Loucy (cell line): ENCODE measurements at regions not wholly inside any gene's neighbourhood (a gene's known extent, or its start where the extent isn't known, plus 50 kb on each side); places are given as distances from the start of the nearest gene placed in this dataset.

ENCODE experiments used
- H2AFZ ChIP-seq: fragments of 200-600 bp; sonication (generic); 2 replicates; pipeline ENCODE4 v1.6.0; 2016; ENCODE audit warnings: antibody characterized with exemption, mild to moderate bottlenecking, low read length, moderate library complexity
- H3F3A ChIP-seq: fragments of 200-600 bp; 2 replicates; pipeline ENCODE4 v1.6.0; 2016; ENCODE audit warnings: antibody characterized with exemption, low read depth, mild to moderate bottlenecking
- H3K27me3 ChIP-seq: fragments of 200-600 bp; sonication (generic); 2 replicates; pipeline ENCODE4 v1.6.1; 2014; ENCODE audit warnings: low read length, mild to moderate bottlenecking; ENCODE audit not compliant: insufficient read depth, poor library complexity, severe bottlenecking
- H3K36me3 ChIP-seq: fragments of 200-600 bp; sonication (generic); 2 replicates; pipeline ENCODE4 v1.6.1; 2016; ENCODE audit warnings: low read length; ENCODE audit not compliant: insufficient read depth
- H3K4me1 ChIP-seq: fragments of 200-600 bp; sonication (generic); 2 replicates; pipeline ENCODE4 v1.5.1; 2014; ENCODE audit warnings: low read length, mild to moderate bottlenecking; ENCODE audit not compliant: insufficient read depth, poor library complexity, severe bottlenecking
- H3K4me2 ChIP-seq: fragments of 200-600 bp; sonication (generic); 2 replicates; pipeline ENCODE4 v1.6.0; 2014; ENCODE audit warnings: antibody characterized with exemption, low read length, low read depth, mild to moderate bottlenecking; ENCODE audit not compliant: poor library complexity, severe bottlenecking
- H3K4me3 ChIP-seq: fragments of 200-600 bp; sonication (generic); 2 replicates; pipeline ENCODE4 v1.5.1; 2014; ENCODE audit warnings: low read length, mild to moderate bottlenecking, mixed read lengths; ENCODE audit not compliant: poor library complexity, severe bottlenecking
- H3K79me2 ChIP-seq: fragments of 200-600 bp; sonication (generic); 2 replicates; pipeline ENCODE4 v1.6.1; 2014; ENCODE audit warnings: low read length; ENCODE audit not compliant: insufficient read depth
- H3K9ac ChIP-seq: fragments of 200-600 bp; sonication (generic); 2 replicates; pipeline ENCODE4 v1.6.0; 2014; ENCODE audit warnings: mild to moderate bottlenecking, low read depth, low read length, moderate library complexity; ENCODE audit not compliant: poor library complexity, severe bottlenecking
- H3K9me2 ChIP-seq: fragments of 200-600 bp; sonication (generic); replicated peaks from 2 replicates; pipeline ENCODE4 v1.6.1; 2016; ENCODE audit warnings: low read depth, low read length, mixed read lengths
- H3K9me3 ChIP-seq: fragments of 200-600 bp; sonication (generic); 2 replicates; pipeline ENCODE4 v1.6.1; 2014; ENCODE audit warnings: mild to moderate bottlenecking, antibody characterized with exemption, low read length, low read depth; ENCODE audit not compliant: insufficient read depth
- H4K20me1 ChIP-seq: fragments of 200-600 bp; sonication (generic); 2 replicates; pipeline ENCODE4 v1.6.0; 2014; ENCODE audit warnings: antibody characterized with exemption, low read length, mild to moderate bottlenecking; ENCODE audit not compliant: insufficient read depth, poor library complexity, severe bottlenecking
- CTCF ChIP-seq: fragments of 200-600 bp; sonication (generic); conservative IDR thresholded peaks from 2 replicates; pipeline ENCODE4 v1.5.1; 2014; ENCODE audit warnings: mild to moderate bottlenecking, antibody characterized with exemption, low read length
- EZH2phosphoT487 ChIP-seq: fragments of 200-600 bp; IDR thresholded peaks from 2 replicates; pipeline ENCODE4 v1.6.1; 2018; ENCODE audit warnings: antibody characterized with exemption, mild to moderate bottlenecking, moderate library complexity, borderline replicate concordance

DNA sequence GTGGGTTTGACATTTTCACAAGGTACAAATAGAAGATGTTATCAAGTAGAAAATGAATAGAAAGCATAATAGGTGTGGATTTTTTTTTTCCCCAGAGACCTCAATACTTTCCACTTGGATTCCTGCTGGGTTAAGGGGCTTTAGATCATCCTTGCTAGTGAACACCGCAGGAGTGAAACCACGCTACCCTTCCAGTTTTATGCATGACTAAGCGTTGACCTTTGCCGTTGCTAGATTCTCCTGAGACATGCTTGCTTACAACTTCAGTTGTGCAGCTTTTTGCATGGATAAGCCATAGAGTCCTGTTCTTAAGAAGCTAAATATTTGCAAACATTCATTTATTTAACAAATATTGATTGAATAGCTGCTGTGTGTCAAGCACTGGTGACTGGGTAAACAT lies 299.7 kb upstream of the LMCD1 start:
- Histone ChIP-seq H3K36me3 (no peaks in the 10 kb centered on the region), H3K9me2 (no peaks in the 10 kb centered on the region), H3K4me3 (no peak overlapping the region), H3K4me1 (no peaks in the 10 kb centered on the region), H3K9ac (no peak overlapping the region), H3F3A (no peaks in the 10 kb centered on the region), H3K27me3 (no peaks in the 10 kb centered on the region), H3K4me2 (no peak overlapping the region), H3K9me3 (no peaks in the 10 kb centered on the region), H4K20me1 (no peaks in the 10 kb centered on the region), H2AFZ (no peak overlapping the region), H3K79me2 (no peaks in the 10 kb centered on the region)
- TF ChIP-seq CTCF (no peak), EZH2phosphoT487 (no peak)

- Histone ChIP-seq H3K79me2 (no peaks in the 10 kb centered on the region), H2AFZ (no peak overlapping the region), H3K27me3 (no peaks in the 10 kb centered on the region), H3K4me3 (no peak overlapping the region), H3K9ac (no peak overlapping the region), H4K20me1 (no peaks in the 10 kb centered on the region), H3K4me2 (no peak overlapping the region), H3K36me3 (no peaks in the 10 kb centered on the region), H3K9me3 (no peaks in the 10 kb centered on the region), H3K4me1 (no peaks in the 10 kb centered on the region), H3K9me2 (no peaks in the 10 kb centered on the region), H3F3A (no peaks in the 10 kb centered on the region)
- TF ChIP-seq CTCF (no peak), EZH2phosphoT487 (no peak)
Measured at GRCh38 chr3:8204331-8204730, 297.3 kb upstream of the LMCD1 start.

- no peaks in the 10 kb centered on the region for H3K79me2 ChIP-seq
- H3K9me2 ChIP-seq: no peaks in the 10 kb centered on the region
- no peak overlapping the region for H3K9ac ChIP-seq
- H3K4me3 ChIP-seq: no peak overlapping the region
- H3K4me2 ChIP-seq: no peak overlapping the region
- H3K27me3 ChIP-seq: no peaks in the 10 kb centered on the region
- no peak overlapping the region for H2AFZ ChIP-seq
- H3K4me1 ChIP-seq: no peaks in the 10 kb centered on the region
- H3F3A ChIP-seq: no peaks in the 10 kb centered on the region
- no peaks in the 10 kb centered on the region for H3K9me3 ChIP-seq
- no peak for TF ChIP-seq EZH2phosphoT487
- no peak for TF ChIP-seq CTCF
- H4K20me1 ChIP-seq: no peaks in the 10 kb centered on the region
- H3K36me3 ChIP-seq: no peaks in the 10 kb centered on the region
Measured at GRCh38 chr3:8204853-8205650, 296.6 kb upstream of the LMCD1 start.
